Natural killer cell treated with Interleukin-12 subunit alpha and Interleukin-12 subunit beta and Interleukin-15 and Interleukin-18, amount 100 ng/mL, for 72 hours (primary cell): ENCODE measurements at regions not wholly inside any gene's neighbourhood (a gene's known extent, or its start where the extent isn't known, plus 50 kb on each side); places are given as distances from the start of the nearest gene placed in this dataset.

Experiments used
- ATAC-seq, 2 donors: fragments of 150-1000 bp; cut with Tn5 transposase in 1 of 2; sonication (Bioruptor Pico), chemical (Tn5 transposase) in 1 of 2; 2 replicates each; pipeline ENCODE4 v1.10.0; 2021
- DNase-seq: peaks from one replicate; pipeline ENCODE4 v3.0.0; 2022; ENCODE audit warnings: low spot score
- H3K27ac Mint-ChIP-seq, 2 donors: 1 replicate in 1 of 2; 2 replicates in 1 of 2; pipeline ENCODE4 v1.8.0; 2022; ENCODE audit warnings: mixed read lengths in 2 of 2, mild to moderate bottlenecking in 1 of 2, moderate library complexity in 1 of 2
- H3K27me3 Mint-ChIP-seq, 2 donors: 1 replicate in 1 of 2; 2 replicates in 1 of 2; pipeline ENCODE4 v1.8.0; 2022; ENCODE audit warnings: mixed read lengths in 2 of 2
- H3K36me3 Mint-ChIP-seq: one replicate; pipeline ENCODE4 v1.8.0; 2022; ENCODE audit warnings: mixed read lengths
- H3K4me1 Mint-ChIP-seq, 2 donors: 1 replicate in 1 of 2; 2 replicates in 1 of 2; pipeline ENCODE4 v1.8.0; 2022; ENCODE audit warnings: low read depth in 2 of 2, mixed read lengths in 2 of 2, mild to moderate bottlenecking in 1 of 2
- H3K4me3 Mint-ChIP-seq: one replicate; pipeline ENCODE4 v1.8.0; 2022; ENCODE audit warnings: mixed read lengths
- H3K9me3 Mint-ChIP-seq: 2 replicates; pipeline ENCODE4 v1.8.0; 2022; ENCODE audit warnings: mixed read lengths

DNA sequence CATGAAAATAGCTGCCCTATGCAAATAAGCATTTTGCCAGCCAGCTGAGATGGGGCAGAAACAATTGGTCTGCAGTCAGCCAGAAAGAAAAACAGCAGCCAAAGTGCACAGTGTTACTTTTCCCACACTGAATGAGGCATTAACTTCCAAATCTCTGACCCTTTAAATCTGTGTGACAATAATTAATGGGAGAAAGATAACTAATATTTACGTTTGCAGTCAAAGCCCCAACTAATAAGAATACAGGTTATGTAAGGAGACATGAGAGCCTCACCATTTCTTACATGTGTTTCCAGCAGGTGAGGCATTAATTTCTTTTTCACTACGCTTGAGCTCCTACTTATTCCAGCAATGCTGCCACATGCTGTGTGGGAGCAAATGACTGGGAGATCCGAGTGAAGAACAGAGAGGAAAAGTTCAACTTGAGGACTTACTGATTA lies 339.0 kb downstream of the SATB2 start:
- H3K4me1 Mint-ChIP-seq: no peaks in the 10 kb centered on the region
- H3K9me3 Mint-ChIP-seq: peaks cover 6% of the 10 kb centered on the region
- no peak for ATAC-seq
- DNase-seq: no peak
- no peaks in the 10 kb centered on the region for H3K36me3 Mint-ChIP-seq
- H3K4me3 Mint-ChIP-seq: no peak overlapping the region
- H3K27ac Mint-ChIP-seq: no peak overlapping the region
- H3K27me3 Mint-ChIP-seq: no peaks in the 10 kb centered on the region

DNA sequence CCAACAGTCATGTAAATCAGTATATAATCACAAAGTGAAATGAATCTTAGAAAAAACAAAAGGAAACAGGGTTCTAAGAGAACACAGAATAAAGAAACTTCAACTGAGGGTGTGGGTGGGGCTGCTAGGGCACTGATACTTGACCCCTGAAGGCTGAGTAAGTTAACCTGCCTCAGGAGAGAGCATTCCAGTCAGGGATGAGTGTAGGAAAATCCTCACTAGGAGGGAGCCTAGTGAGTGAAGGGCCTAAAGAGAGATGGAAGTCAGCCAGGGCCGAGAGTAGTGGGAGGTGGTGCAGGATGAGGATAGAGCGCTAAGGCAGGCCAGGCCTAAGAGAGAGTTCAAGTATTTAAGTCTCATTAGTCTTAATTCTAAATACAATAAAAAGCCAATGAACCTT lies 342.6 kb downstream of the SATB2 start:
- DNase-seq (no peak), ATAC-seq (no peak)
- Mint-ChIP-seq H3K4me1 (no peaks in the 10 kb centered on the region), H3K9me3 (peaks cover 8% of the 10 kb centered on the region), H3K27ac (no peak overlapping the region), H3K36me3 (no peaks in the 10 kb centered on the region), H3K4me3 (no peak overlapping the region), H3K27me3 (no peaks in the 10 kb centered on the region)

DNA sequence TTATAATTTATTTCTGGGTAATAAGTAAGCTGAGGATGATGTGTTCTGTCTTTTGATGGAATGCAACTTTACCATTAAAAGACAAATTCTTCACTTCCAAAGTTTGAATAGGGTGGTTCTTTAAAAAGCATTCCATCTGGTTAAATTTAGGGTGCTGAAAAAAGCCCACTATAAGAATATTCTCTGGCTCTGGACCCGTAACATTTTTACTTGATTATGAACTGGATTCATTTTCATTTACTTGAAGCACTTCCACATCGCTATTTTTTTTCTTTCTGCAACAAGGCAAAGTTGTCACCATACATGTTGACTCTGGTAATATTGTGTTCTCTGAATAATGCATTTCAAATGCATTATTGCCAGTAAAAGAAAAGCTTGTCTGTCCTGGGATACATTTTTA lies 344.6 kb downstream of the SATB2 start:
- no peaks in the 10 kb centered on the region for H3K4me1 Mint-ChIP-seq
- H3K27ac Mint-ChIP-seq: no peak overlapping the region
- no peaks in the 10 kb centered on the region for H3K36me3 Mint-ChIP-seq
- H3K27me3 Mint-ChIP-seq: no peaks in the 10 kb centered on the region
- ATAC-seq (no peak), DNase-seq (no peak)
- H3K4me3 Mint-ChIP-seq: no peak overlapping the region
- H3K9me3 Mint-ChIP-seq: peaks cover 8% of the 10 kb centered on the region

GRCh38 chr2:199111458-199111857 lies 346.3 kb downstream of the SATB2 start:
- DNase-seq (no peak), ATAC-seq (no peak)
- Mint-ChIP-seq H3K36me3 (no peaks in the 10 kb centered on the region), H3K4me3 (no peak overlapping the region), H3K9me3 (peaks cover 11% of the 10 kb centered on the region), H3K27ac (no peak overlapping the region), H3K27me3 (no peaks in the 10 kb centered on the region), H3K4me1 (no peaks in the 10 kb centered on the region)

DNA sequence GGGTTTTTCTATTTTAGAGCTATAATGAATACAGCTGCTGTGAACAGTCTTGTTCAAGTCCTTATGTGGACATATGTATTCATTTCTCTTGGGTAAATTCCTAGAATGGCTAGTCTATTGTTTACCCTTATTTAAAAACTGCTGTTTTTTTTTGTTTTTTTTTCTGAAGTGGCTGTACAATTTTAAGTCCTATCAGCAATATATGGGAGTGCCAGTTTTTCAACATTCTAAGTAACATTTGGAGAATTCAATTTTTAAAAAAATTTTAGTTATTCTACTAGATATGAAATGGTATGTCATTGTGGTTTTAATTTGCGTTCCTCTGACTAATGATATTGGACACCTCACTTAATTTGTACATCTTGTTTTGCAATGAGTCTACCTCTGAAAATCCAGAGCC lies 349.7 kb downstream of the SATB2 start:
- Mint-ChIP-seq H3K4me1 (no peaks in the 10 kb centered on the region), H3K4me3 (no peak overlapping the region), H3K27ac (no peak overlapping the region), H3K9me3 (peaks cover 7% of the 10 kb centered on the region), H3K27me3 (no peaks in the 10 kb centered on the region), H3K36me3 (no peaks in the 10 kb centered on the region)
- no peak for ATAC-seq
- no peak for DNase-seq

- Mint-ChIP-seq H3K9me3 (peaks cover 3% of the 10 kb centered on the region), H3K4me3 (no peak overlapping the region), H3K36me3 (no peaks in the 10 kb centered on the region), H3K27me3 (no peaks in the 10 kb centered on the region), H3K27ac (no peak overlapping the region), H3K4me1 (no peaks in the 10 kb centered on the region)
- DNase-seq (no peak), ATAC-seq (no peak)
Observed at GRCh38 chr2:199105826-199106225, 351.9 kb downstream of the SATB2 start.

DNA sequence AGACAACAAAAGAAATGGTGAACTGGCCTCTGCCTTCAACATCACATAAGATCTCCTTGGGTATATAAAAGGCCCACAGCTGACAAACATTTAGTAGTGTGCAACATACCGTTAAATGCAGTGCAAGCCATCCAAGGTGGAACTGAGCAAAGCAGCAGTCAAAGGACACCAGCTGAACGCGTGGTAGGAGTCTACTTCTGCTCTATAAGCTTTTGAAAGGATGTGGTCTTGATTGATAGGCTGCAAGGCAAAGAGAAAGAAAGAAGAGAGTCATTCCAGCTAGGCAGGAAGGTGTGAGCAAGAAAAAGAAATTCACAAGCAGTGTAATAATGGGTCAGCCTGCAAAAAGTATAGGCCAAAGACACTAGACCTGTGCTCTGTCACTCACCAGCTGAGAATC lies 356.3 kb downstream of the SATB2 start:
- H3K9me3 Mint-ChIP-seq: peaks cover 3% of the 10 kb centered on the region
- H3K4me3 Mint-ChIP-seq: no peak overlapping the region
- no peaks in the 10 kb centered on the region for H3K4me1 Mint-ChIP-seq
- no peak overlapping the region for H3K27ac Mint-ChIP-seq
- H3K27me3 Mint-ChIP-seq: no peaks in the 10 kb centered on the region
- H3K36me3 Mint-ChIP-seq: no peaks in the 10 kb centered on the region
- DNase-seq (no peak), ATAC-seq (no peak)

GRCh38 chr2:199100326-199101110 lies 357.2 kb downstream of the SATB2 start:
- ATAC-seq: no peak
- no peak overlapping the region for H3K4me3 Mint-ChIP-seq
- no peaks in the 10 kb centered on the region for H3K36me3 Mint-ChIP-seq
- no peaks in the 10 kb centered on the region for H3K4me1 Mint-ChIP-seq
- H3K27me3 Mint-ChIP-seq: no peaks in the 10 kb centered on the region
- no peak for DNase-seq
- peaks cover 3% of the 10 kb centered on the region for H3K9me3 Mint-ChIP-seq
- H3K27ac Mint-ChIP-seq: no peak overlapping the region

DNA sequence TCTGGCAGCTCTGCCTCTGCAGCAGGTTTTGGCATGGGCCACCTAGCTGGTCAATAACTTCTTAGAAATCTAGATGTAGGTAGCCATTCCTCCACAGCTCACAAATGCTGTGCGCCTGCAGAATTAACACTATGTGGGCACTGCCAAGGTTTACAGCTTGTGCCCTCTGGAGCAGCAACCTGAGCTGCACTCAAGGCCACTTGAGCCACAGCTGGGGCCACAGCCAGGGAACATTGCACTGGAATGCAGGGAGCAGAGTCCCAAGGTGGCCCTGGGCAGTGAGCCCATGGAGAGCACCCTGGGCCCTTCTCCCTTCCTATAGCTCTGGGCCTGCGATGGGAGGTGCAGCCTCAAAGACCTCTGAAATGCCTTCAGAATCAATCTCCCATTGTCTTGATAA lies 365.3 kb downstream of the SATB2 start:
- Mint-ChIP-seq H3K9me3 (peaks cover 4% of the 10 kb centered on the region), H3K4me3 (no peak overlapping the region), H3K36me3 (no peaks in the 10 kb centered on the region), H3K4me1 (no peaks in the 10 kb centered on the region), H3K27me3 (no peaks in the 10 kb centered on the region), H3K27ac (no peak overlapping the region)
- ATAC-seq (no peak), DNase-seq (no peak)

- ATAC-seq (no peak), DNase-seq (no peak)
- H3K27me3 Mint-ChIP-seq: no peaks in the 10 kb centered on the region
- no peak overlapping the region for H3K4me3 Mint-ChIP-seq
- no peaks in the 10 kb centered on the region for H3K9me3 Mint-ChIP-seq
- no peaks in the 10 kb centered on the region for H3K36me3 Mint-ChIP-seq
- no peak overlapping the region for H3K27ac Mint-ChIP-seq
- no peaks in the 10 kb centered on the region for H3K4me1 Mint-ChIP-seq
Observed at GRCh38 chr2:199085261-199085660, 372.5 kb downstream of the SATB2 start.

GRCh38 chr2:199070322-199070949 lies 387.3 kb downstream of the SATB2 start:
- Mint-ChIP-seq H3K27me3 (no peaks in the 10 kb centered on the region), H3K9me3 (peaks cover 10% of the 10 kb centered on the region), H3K27ac (no peak overlapping the region), H3K4me1 (no peaks in the 10 kb centered on the region), H3K36me3 (peaks cover 5% of the 10 kb centered on the region), H3K4me3 (no peak overlapping the region)
- ATAC-seq (no peak), DNase-seq (no peak)

DNA sequence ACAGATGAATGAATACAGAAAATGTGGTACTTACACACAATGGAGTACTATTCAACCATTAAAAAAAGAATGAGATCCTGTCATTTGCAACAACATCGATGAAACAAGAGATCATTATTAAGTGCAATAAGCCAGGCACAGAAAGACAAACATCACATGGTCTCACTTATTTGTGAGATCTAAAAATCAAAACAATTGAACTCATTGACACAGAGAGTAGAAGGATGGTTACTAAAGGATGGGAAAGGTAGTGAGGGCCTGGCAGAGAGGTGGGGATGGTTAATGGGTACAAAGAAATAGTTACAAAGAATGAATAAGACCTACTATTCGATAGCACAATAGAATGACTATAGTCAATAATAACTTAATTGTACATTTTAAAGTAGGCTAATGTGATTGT lies 393.5 kb downstream of the SATB2 start:
- Mint-ChIP-seq H3K4me3 (no peak overlapping the region), H3K36me3 (peaks cover 10% of the 10 kb centered on the region), H3K27me3 (no peaks in the 10 kb centered on the region), H3K27ac (no peak overlapping the region), H3K4me1 (no peaks in the 10 kb centered on the region), H3K9me3 (peaks cover 19% of the 10 kb centered on the region)
- ATAC-seq (no peak), DNase-seq (no peak)

DNA sequence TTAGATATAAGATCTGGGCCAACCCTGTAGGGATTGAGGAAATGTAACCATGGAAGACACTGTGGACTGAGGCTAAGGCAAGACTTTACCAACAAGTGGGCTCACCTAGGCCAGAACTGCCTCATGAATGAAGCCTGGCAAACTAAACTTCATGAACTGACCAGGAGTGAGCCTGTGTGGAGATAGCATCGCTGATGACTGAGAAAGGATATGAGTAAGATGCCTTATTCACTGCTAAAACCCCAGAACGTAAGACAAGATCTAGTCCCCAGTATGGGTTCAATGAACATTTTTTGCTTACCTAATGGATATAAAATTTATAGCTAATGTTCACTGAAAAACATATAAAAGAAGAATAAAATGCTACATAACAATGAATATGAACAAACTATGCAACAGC lies 399.8 kb downstream of the SATB2 start:
- no peaks in the 10 kb centered on the region for H3K4me1 Mint-ChIP-seq
- peaks cover 10% of the 10 kb centered on the region for H3K36me3 Mint-ChIP-seq
- no peak for DNase-seq
- ATAC-seq: no peak
- no peaks in the 10 kb centered on the region for H3K27me3 Mint-ChIP-seq
- no peak overlapping the region for H3K4me3 Mint-ChIP-seq
- H3K9me3 Mint-ChIP-seq: peaks cover 22% of the 10 kb centered on the region
- no peak overlapping the region for H3K27ac Mint-ChIP-seq

DNA sequence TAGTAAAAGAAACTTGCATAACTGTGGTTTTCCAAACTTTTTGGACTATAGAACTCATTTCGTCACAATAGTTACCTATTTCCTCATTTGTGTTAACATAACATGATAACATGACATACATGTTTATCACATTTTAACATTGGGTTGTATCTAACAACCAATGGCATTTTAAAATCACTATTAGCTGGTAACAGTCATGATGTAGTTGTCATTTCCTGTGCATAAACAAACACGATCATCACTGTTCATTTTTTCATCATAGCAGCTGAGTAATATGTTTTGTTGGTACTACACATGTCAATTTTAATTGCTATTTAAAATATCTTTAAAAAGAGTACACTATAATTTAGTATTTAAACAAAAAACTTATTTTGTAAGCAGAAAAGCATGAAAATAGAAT lies 402.4 kb downstream of the SATB2 start:
- H3K27me3 Mint-ChIP-seq: no peaks in the 10 kb centered on the region
- H3K27ac Mint-ChIP-seq: no peak overlapping the region
- no peak for ATAC-seq
- H3K4me1 Mint-ChIP-seq: no peaks in the 10 kb centered on the region
- H3K4me3 Mint-ChIP-seq: no peak overlapping the region
- peaks cover 15% of the 10 kb centered on the region for H3K9me3 Mint-ChIP-seq
- no peak for DNase-seq
- H3K36me3 Mint-ChIP-seq: no peaks in the 10 kb centered on the region
